K562 (cell line): ENCODE measurements at regions not wholly inside any gene's neighbourhood (a gene's known extent, or its start where the extent isn't known, plus 50 kb on each side); places are given as distances from the start of the nearest gene placed in this dataset.

Experiments used
- ATAC-seq: fragments of 200-7000 bp; cut with Tn5 transposase; 3 replicates; pipeline ENCODE4 v1.9.1; 2020; ENCODE audit warnings: moderate library complexity
- BruUV-seq: library from RNA; stranded (reverse); fragments of 400-500 nt; replicated peaks from 2 replicates; lab custom pipeline; 2021; lab: Mats Ljungman, UMichigan
- CTCF ChIA-PET: fragments of 300-600 bp; formaldehyde crosslinking; extraction: SDS; loops from one replicate; lab custom pipeline; 2021; ENCODE audit warnings: low intra/inter-chr PET ratio; lab: Yijun Ruan, JAX
- POLR2A ChIA-PET: fragments of 300-600, 350-650 bp; sonication (Branson Sonifier 250); formaldehyde crosslinking; extraction: SDS; loops from one replicate; lab custom pipeline; 2021; ENCODE audit warnings: antibody characterized with exemption, inconsistent platforms; lab: Yijun Ruan, JAX
- DNase-seq, 4 experiments: peaks; one replicate each; pipeline versions ENCODE4 v3.0.0 to v3.0.0-alpha.2; 2011 to 2018; ENCODE audit warnings: low spot score in 3 of 4, mixed read lengths in 3 of 4; ENCODE audit errors: extremely low read depth in 1 of 4
- FAIRE-seq: peaks from 2 replicates; lab custom pipeline; 2011; peaks lifted over from hg19 to GRCh38; lab: Jason Lieb, UNC
- H2AFZ ChIP-seq: 2 replicates; pipeline ENCODE4 v1.6.0; 2011; ENCODE audit warnings: low read depth, low read length, control low read depth, inconsistent platforms
- H3K27ac ChIP-seq: fragments of 200-600 bp; 3 replicates; pipeline ENCODE4 v1.8.0; 2011; ENCODE audit warnings: low read depth, mild to moderate bottlenecking, control low read depth, inconsistent platforms, low read length, moderate library complexity, mixed read lengths; ENCODE audit errors: extremely low read depth
- H3K27me3 ChIP-seq, 2 experiments: fragments of 300-600 bp in 1 of 2; 2 replicates in 1 of 2; 3 replicates in 1 of 2; pipeline versions ENCODE4 v1.6.0 to v1.8.0; 2011; ENCODE audit warnings: inconsistent platforms in 2 of 2, low read length in 2 of 2, mild to moderate bottlenecking in 1 of 2, mixed read lengths in 1 of 2, moderate library complexity in 1 of 2; ENCODE audit not compliant: control insufficient read depth in 2 of 2, insufficient read depth in 2 of 2
- H3K36me3 ChIP-seq: fragments of 300-600 bp; 3 replicates; pipeline ENCODE4 v1.8.0; 2011; ENCODE audit warnings: mild to moderate bottlenecking, low read length, inconsistent platforms; ENCODE audit not compliant: control insufficient read depth, insufficient read depth
- H3K4me1 ChIP-seq, 2 experiments: fragments of 200-600 bp in 1 of 2; replicated peaks in 1 of 2; 2 replicates in 1 of 2; 3 replicates in 1 of 2; pipeline versions ENCODE4 v1.5.1 to v1.8.0; 2011; ENCODE audit warnings: inconsistent platforms in 2 of 2, low read length in 2 of 2, mild to moderate bottlenecking in 1 of 2, mixed read lengths in 1 of 2, moderate library complexity in 1 of 2; ENCODE audit not compliant: control insufficient read depth in 2 of 2, insufficient read depth in 2 of 2
- H3K4me2 ChIP-seq: 2 replicates; pipeline ENCODE4 v1.6.1; 2011; ENCODE audit warnings: low read length, control low read depth, inconsistent platforms, mixed read lengths; ENCODE audit not compliant: insufficient read depth
- H3K4me3 ChIP-seq: fragments of 200-600 bp; sonication (generic), shearing (Covaris generic); 2 replicates; pipeline ENCODE4 v1.5.1; 2016; ENCODE audit warnings: control low read depth, inconsistent platforms
- H3K79me2 ChIP-seq: fragments of 200-600 bp; 3 replicates; pipeline ENCODE4 v1.8.0; 2011; ENCODE audit warnings: low read length, inconsistent platforms; ENCODE audit not compliant: control insufficient read depth, insufficient read depth
- H3K9ac ChIP-seq, 2 experiments: 2 replicates each; pipeline versions ENCODE4 v1.6.0 to v1.6.1; 2011; ENCODE audit warnings: low read depth in 2 of 2, low read length in 2 of 2, control low read depth in 1 of 2, inconsistent platforms in 1 of 2, mild to moderate bottlenecking in 1 of 2, mixed read lengths in 1 of 2; ENCODE audit not compliant: insufficient read depth in 1 of 2
- H3K9me1 ChIP-seq: one replicate; pipeline ENCODE4 v1.6.0; 2011; ENCODE audit warnings: inconsistent platforms, mild to moderate bottlenecking, low read length, moderate library complexity; ENCODE audit not compliant: control insufficient read depth, insufficient read depth
- H3K9me3 ChIP-seq: replicated peaks from 2 replicates; pipeline ENCODE4 v1.5.1; 2011; ENCODE audit warnings: low read depth, low read length, inconsistent platforms; ENCODE audit not compliant: control insufficient read depth, insufficient read depth
- H4K20me1 ChIP-seq: replicated peaks from 2 replicates; pipeline ENCODE4 v1.6.1; 2011; ENCODE audit warnings: low read length, inconsistent platforms, mixed read lengths; ENCODE audit not compliant: control insufficient read depth, insufficient read depth
- BCL6 ChIP-seq: fragments of 250-450 bp; sonication (Bioruptor Pico); IDR thresholded peaks from 2 replicates; pipeline ENCODE4 v1.4.0; 2020
- DLX4 ChIP-seq: fragments of 250-450 bp; sonication (Bioruptor Pico); IDR thresholded peaks from 2 replicates; pipeline ENCODE4 v1.6.1; 2021; ENCODE audit warnings: mild to moderate bottlenecking
- ESRRB ChIP-seq: fragments of 250-450 bp; sonication (Bioruptor Pico); IDR thresholded peaks from 2 replicates; pipeline ENCODE4 v1.5.0; 2020; ENCODE audit warnings: mild to moderate bottlenecking, moderate library complexity, borderline replicate concordance
- ILF3 ChIP-seq: fragments of 450-650 bp; IDR thresholded peaks from 2 replicates; pipeline ENCODE4 v1.6.1; 2018; ENCODE audit warnings: antibody characterized with exemption, mild to moderate bottlenecking, moderate library complexity, borderline replicate concordance
- JUNB ChIP-seq: fragments of 450-650 bp; formaldehyde crosslinking; conservative IDR thresholded peaks from 2 replicates; pipeline ENCODE4 v1.4.0; 2020; ENCODE audit warnings: mild to moderate bottlenecking
- MECOM ChIP-seq: fragments of 250-450 bp; sonication (Bioruptor Pico); IDR thresholded peaks from 2 replicates; pipeline ENCODE4 v1.8.0; 2022; ENCODE audit warnings: inconsistent platforms
- MTA3 ChIP-seq: fragments of 450-650 bp; formaldehyde crosslinking; IDR thresholded peaks from 2 replicates; pipeline ENCODE4 v1.6.1; 2017; ENCODE audit warnings: mild to moderate bottlenecking, borderline replicate concordance
- NCOA2 ChIP-seq, 2 experiments: fragments of 450-650 bp; IDR thresholded peaks; 2 replicates each; pipeline ENCODE4 v1.6.1; 2018; ENCODE audit warnings: mild to moderate bottlenecking in 2 of 2, moderate library complexity in 1 of 2; ENCODE audit not compliant: partially characterized antibody in 2 of 2
- NEUROD1 ChIP-seq: fragments of 150-350 bp; IDR thresholded peaks from 2 replicates; pipeline ENCODE4 v1.6.1; 2014; ENCODE audit warnings: borderline replicate concordance, low read length, low read depth; ENCODE audit not compliant: partially characterized antibody
- NFATC3 ChIP-seq: fragments of 450-650 bp; IDR thresholded peaks from 2 replicates; pipeline ENCODE4 v1.6.1; 2017; ENCODE audit warnings: mild to moderate bottlenecking
- NONO ChIP-seq, 2 experiments: fragments of 200-400 bp in 1 of 2; fragments of 450-650 bp in 1 of 2; formaldehyde crosslinking in 1 of 2; IDR thresholded peaks; 2 replicates each; pipeline ENCODE4 v1.6.1; 2017; ENCODE audit warnings: low read depth in 2 of 2, mild to moderate bottlenecking in 2 of 2, moderate library complexity in 2 of 2, low read length in 1 of 2
- NR3C1 ChIP-seq: sonication (generic); formaldehyde crosslinking; IDR thresholded peaks from 2 replicates; pipeline ENCODE4 v1.8.1; 2022; ENCODE audit warnings: missing genetic modification reagents
- POLR2AphosphoS2 ChIP-seq: IDR thresholded peaks from 2 replicates; pipeline ENCODE4 v1.6.1; 2012; ENCODE audit warnings: low read length, improper control_type of control experiment
- RHOXF2B ChIP-seq: fragments of 250-450 bp; sonication (Bioruptor Pico); conservative IDR thresholded peaks from 2 replicates; pipeline ENCODE4 v1.5.1; 2021
- SIN3B ChIP-seq: fragments of 450-650 bp; IDR thresholded peaks from 2 replicates; pipeline ENCODE4 v1.6.1; 2017; ENCODE audit warnings: low read depth, mild to moderate bottlenecking, moderate library complexity
- ZKSCAN3 ChIP-seq: fragments of 250-450 bp; sonication (Bioruptor Pico); IDR thresholded peaks from 2 replicates; pipeline ENCODE4 v1.4.0; 2020
- WGBS: fragments of 100-300 bp; shearing (Covaris generic); methylation state at CpG from one replicate; pipeline ENCODE4 v1.1.6; 2016; ENCODE audit warnings: low coverage, mixed read lengths; ENCODE audit not compliant: insufficient coverage; ENCODE audit errors: missing lambda C conversion rate; 5-methylcytosine and 5-hydroxymethylcytosine counted together
- in situ Hi-C: fragments of 300-500 bp; cut with MboI; formaldehyde crosslinking; loops from 4 replicates; pipeline ENCODE4 v1.15.0; 2018; ENCODE audit warnings: inconsistent platforms, mixed read lengths
- intact Hi-C: fragments of 100-400 bp; cut with micrococcal nuclease; formaldehyde crosslinking; loops from 2 replicates; pipeline ENCODE4 v1.14.2; 2022
- TF ChIP-seq, protein P1 (sequence below): sonication (generic); formaldehyde crosslinking; IDR thresholded peaks from 2 replicates; pipeline ENCODE4 v1.9.0; 2022; ENCODE audit warnings: mild to moderate bottlenecking, missing genetic modification reagents
- TF ChIP-seq, protein P2 (sequence below): sonication (generic); formaldehyde crosslinking; IDR thresholded peaks from 2 replicates; pipeline ENCODE4 v1.8.1; 2023; ENCODE audit warnings: mild to moderate bottlenecking, missing genetic modification reagents
- TF ChIP-seq, protein P3 (sequence below): sonication (generic); formaldehyde crosslinking; IDR thresholded peaks from 2 replicates; pipeline ENCODE4 v1.8.1; 2022; ENCODE audit warnings: missing genetic modification reagents

DNA sequence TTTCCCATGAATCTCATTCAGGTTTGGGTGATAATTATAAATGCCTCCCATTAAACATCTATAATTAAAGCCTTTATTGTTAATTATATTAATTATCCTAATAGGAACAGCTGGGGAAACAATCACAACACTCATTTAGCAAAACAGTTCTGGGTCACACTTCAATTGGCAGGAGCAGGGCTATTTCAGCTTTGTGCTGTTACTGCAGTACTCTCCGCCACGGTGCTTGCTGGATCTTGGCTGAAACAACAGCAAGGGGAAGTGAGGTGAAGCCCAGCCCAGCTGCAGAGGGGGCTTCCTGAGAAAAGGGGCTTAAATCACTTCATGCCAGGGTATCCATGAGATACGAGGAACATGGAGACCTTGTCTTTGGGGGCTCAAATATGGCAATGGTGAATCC, 79.5 kb upstream of the SOX11 start:
- Histone ChIP-seq H3K36me3 (no peaks in the 10 kb centered on the region), H2AFZ (no peak overlapping the region), H3K9me3 (no peaks in the 10 kb centered on the region), H3K79me2 (no peaks in the 10 kb centered on the region), H4K20me1 (no peaks in the 10 kb centered on the region), H3K4me2 (no peak overlapping the region), H3K9ac (no peak overlapping the region), H3K4me1 (no peaks in the 10 kb centered on the region), H3K27ac (no peak overlapping the region), H3K4me3 (no peak overlapping the region), H3K9me1 (no peaks in the 10 kb centered on the region), H3K27me3 (no peaks in the 10 kb centered on the region)
- in situ Hi-C loops (no loop called here), intact Hi-C loops (no loop called here)
- POLR2A ChIA-PET = no interaction called here
- 0% methylated on average over 3 of the region's 3 CpGs for WGBS
- CTCF ChIA-PET = no interaction called here
- BruUV-seq = no TSS peak
- DNase-seq (no peak), ATAC-seq (no peak), FAIRE-seq (no peak)
- TF ChIP-seq SIN3B (no peak), NCOA2 (IDR thresholded peaks at IDR 0.05; ENCODE audit: partially characterized antibody in 2 of 2) (no peak), ESRRB (CRISPR knock-in tag) (no peak), NEUROD1 (no peak), NR3C1 (CRISPR knock-in tag) (no peak), MTA3 (no peak), POLR2AphosphoS2 (no peak), ILF3 (no peak), MECOM (no peak), DLX4 (CRISPR knock-in tag) (no peak), NONO (IDR thresholded peaks at IDR 0.05; ENCODE audit: low read depth in 2 of 2, low read length in 1 of 2) (no peak), RHOXF2B (CRISPR knock-in tag) (no peak), BCL6 (CRISPR knock-in tag) (no peak), JUNB (CRISPR knock-in tag) (no peak), NFATC3 (no peak), ZKSCAN3 (CRISPR knock-in tag) (no peak)
- TF ChIP-seq, protein P1, sequence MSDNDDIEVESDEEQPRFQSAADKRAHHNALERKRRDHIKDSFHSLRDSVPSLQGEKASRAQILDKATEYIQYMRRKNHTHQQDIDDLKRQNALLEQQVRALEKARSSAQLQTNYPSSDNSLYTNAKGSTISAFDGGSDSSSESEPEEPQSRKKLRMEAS = no peak
- TF ChIP-seq, protein P2, sequence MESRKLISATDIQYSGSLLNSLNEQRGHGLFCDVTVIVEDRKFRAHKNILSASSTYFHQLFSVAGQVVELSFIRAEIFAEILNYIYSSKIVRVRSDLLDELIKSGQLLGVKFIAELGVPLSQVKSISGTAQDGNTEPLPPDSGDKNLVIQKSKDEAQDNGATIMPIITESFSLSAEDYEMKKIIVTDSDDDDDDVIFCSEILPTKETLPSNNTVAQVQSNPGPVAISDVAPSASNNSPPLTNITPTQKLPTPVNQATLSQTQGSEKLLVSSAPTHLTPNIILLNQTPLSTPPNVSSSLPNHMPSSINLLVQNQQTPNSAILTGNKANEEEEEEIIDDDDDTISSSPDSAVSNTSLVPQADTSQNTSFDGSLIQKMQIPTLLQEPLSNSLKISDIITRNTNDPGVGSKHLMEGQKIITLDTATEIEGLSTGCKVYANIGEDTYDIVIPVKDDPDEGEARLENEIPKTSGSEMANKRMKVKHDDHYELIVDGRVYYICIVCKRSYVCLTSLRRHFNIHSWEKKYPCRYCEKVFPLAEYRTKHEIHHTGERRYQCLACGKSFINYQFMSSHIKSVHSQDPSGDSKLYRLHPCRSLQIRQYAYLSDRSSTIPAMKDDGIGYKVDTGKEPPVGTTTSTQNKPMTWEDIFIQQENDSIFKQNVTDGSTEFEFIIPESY (CRISPR knock-in tag) = no peak
- TF ChIP-seq, protein P3, sequence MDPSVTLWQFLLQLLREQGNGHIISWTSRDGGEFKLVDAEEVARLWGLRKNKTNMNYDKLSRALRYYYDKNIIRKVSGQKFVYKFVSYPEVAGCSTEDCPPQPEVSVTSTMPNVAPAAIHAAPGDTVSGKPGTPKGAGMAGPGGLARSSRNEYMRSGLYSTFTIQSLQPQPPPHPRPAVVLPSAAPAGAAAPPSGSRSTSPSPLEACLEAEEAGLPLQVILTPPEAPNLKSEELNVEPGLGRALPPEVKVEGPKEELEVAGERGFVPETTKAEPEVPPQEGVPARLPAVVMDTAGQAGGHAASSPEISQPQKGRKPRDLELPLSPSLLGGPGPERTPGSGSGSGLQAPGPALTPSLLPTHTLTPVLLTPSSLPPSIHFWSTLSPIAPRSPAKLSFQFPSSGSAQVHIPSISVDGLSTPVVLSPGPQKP (CRISPR knock-in tag) = no peak
